Osteoblast (primary cell): ENCODE measurements at regions not wholly inside any gene's neighbourhood (a gene's known extent, or its start where the extent isn't known, plus 50 kb on each side); places are given as distances from the start of the nearest gene placed in this dataset.

ENCODE experiments used
- DNase-seq: peaks from one replicate; pipeline ENCODE4 v3.0.0; 2011; ENCODE audit warnings: low spot score, mixed read lengths; ENCODE audit not compliant: insufficient read length; ENCODE audit errors: missing footprints
- H2AFZ ChIP-seq: 2 replicates; pipeline ENCODE4 v1.6.0; 2011; ENCODE audit warnings: mild to moderate bottlenecking, low read length
- H3K27ac ChIP-seq: 2 replicates; pipeline ENCODE4 v1.5.1; 2011; ENCODE audit warnings: mild to moderate bottlenecking, low read depth, low read length, moderate library complexity
- H3K27me3 ChIP-seq: 2 replicates; pipeline ENCODE4 v1.6.0; 2012; ENCODE audit warnings: mild to moderate bottlenecking, control low read depth, inconsistent platforms, low read length, moderate library complexity; ENCODE audit not compliant: insufficient read depth
- H3K36me3 ChIP-seq: 2 replicates; pipeline ENCODE4 v1.5.1; 2011; ENCODE audit warnings: mild to moderate bottlenecking, low read length, control low read depth, moderate library complexity; ENCODE audit not compliant: insufficient read depth
- H3K4me1 ChIP-seq: 2 replicates; pipeline ENCODE4 v1.5.1; 2011; ENCODE audit warnings: mild to moderate bottlenecking, low read length, control low read depth, moderate library complexity; ENCODE audit not compliant: insufficient read depth
- H3K4me2 ChIP-seq: 2 replicates; pipeline ENCODE4 v1.6.0; 2011; ENCODE audit warnings: mild to moderate bottlenecking, low read length; ENCODE audit not compliant: insufficient read depth
- H3K4me3 ChIP-seq: fragments of 200-600 bp; sonication (generic); 3 replicates; pipeline ENCODE4 v1.5.1; 2012; ENCODE audit warnings: mild to moderate bottlenecking, low read length, inconsistent platforms; ENCODE audit not compliant: insufficient read depth
- H3K79me2 ChIP-seq: 2 replicates; pipeline ENCODE4 v1.6.0; 2012; ENCODE audit warnings: mild to moderate bottlenecking, low read length, control low read depth, inconsistent platforms; ENCODE audit not compliant: insufficient read depth
- H3K9me3 ChIP-seq: 2 replicates; pipeline ENCODE4 v1.5.1; 2011; ENCODE audit warnings: low read depth, low read length, control low read depth
- H4K20me1 ChIP-seq: 2 replicates; pipeline ENCODE4 v1.6.0; 2012; ENCODE audit warnings: mild to moderate bottlenecking, low read length, control low read depth; ENCODE audit not compliant: insufficient read depth
- TF ChIP-seq, protein P1 (sequence below): IDR thresholded peaks from 2 replicates; pipeline ENCODE4 v1.5.1; 2011; ENCODE audit warnings: mild to moderate bottlenecking, low read depth, low read length, moderate library complexity; ENCODE audit errors: extremely low read depth

DNA sequence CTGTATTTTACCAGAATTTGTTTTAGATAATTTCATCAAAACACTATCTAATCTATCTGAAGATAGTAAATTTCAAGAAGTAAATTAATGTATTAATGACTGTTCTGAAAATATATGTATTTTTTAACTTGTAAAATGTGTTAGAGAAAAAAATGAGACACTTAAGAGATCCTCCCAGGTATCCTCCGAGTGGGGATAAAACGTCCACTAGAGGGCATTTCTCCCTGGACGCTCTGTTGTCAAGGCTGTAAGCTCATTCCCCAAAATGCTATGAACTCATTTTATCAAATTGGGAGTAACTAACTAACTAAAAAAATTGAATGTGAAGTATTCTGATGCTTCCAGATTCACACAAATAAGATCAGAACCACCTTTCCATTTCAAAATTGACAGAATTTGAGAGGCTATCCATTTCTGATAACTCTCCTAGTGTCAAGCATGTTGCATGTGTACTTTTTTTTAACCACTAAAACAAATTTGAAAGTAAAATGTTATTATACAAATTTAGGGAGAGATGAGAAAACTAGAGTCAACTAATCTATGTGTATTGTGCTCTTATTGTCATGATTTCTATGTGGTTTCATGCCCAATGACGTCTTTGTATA, 337.3 kb upstream of the HS3ST1 start:
- Histone ChIP-seq H3K4me2 (no peak overlapping the region), H2AFZ (no peak overlapping the region)
- no peak for DNase-seq

DNA sequence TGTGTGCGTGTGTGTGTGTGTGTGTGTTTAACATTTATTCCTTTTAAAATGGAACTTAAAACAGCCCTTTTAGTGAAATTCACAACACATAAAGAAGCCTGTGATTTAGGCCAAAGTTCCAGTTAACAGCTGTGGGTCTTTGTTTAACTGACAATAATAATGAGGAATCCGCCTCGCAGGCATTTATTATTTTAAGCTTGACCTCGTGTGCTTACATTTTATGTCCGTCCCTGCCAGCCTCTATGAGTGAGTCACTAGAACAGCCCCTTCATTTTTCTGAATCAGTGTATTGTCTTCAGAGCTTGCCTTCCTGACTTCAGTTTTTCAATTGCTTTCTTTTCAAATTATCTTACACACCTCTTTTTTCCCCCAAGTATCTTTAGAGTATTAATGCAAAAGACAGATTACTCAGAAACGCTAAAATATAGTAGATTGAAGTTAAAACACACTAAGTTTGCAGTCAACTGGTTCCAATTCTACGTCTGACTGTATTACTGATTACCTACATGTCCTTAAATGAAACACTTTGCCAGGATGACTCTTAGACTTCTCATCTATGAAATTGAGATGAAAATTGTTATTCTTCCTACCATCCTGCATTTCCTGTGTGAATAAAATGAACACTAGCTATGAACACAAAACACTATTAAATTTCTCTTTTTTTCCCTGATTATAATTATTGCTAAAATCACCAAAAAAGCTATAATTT, 319.6 kb upstream of the HS3ST1 start:
- Histone ChIP-seq H3K4me3 (peak overlapping the region; percentile 50), H2AFZ (peak overlapping the region; percentile 54), H3K27me3 (no peaks in the 10 kb centered on the region), H4K20me1 (no peaks in the 10 kb centered on the region), H3K79me2 (no peaks in the 10 kb centered on the region), H3K4me1 (peaks cover 23% of the 10 kb centered on the region), H3K27ac (peak overlapping the region; percentile 46), H3K9me3 (no peaks in the 10 kb centered on the region), H3K4me2 (peak overlapping the region; percentile 80), H3K36me3 (no peaks in the 10 kb centered on the region)
- DNase-seq, result peak; percentile 21
- TF ChIP-seq, protein P1, sequence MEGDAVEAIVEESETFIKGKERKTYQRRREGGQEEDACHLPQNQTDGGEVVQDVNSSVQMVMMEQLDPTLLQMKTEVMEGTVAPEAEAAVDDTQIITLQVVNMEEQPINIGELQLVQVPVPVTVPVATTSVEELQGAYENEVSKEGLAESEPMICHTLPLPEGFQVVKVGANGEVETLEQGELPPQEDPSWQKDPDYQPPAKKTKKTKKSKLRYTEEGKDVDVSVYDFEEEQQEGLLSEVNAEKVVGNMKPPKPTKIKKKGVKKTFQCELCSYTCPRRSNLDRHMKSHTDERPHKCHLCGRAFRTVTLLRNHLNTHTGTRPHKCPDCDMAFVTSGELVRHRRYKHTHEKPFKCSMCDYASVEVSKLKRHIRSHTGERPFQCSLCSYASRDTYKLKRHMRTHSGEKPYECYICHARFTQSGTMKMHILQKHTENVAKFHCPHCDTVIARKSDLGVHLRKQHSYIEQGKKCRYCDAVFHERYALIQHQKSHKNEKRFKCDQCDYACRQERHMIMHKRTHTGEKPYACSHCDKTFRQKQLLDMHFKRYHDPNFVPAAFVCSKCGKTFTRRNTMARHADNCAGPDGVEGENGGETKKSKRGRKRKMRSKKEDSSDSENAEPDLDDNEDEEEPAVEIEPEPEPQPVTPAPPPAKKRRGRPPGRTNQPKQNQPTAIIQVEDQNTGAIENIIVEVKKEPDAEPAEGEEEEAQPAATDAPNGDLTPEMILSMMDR, result no peak

More for the DNA sequence above, 337.3 kb upstream of the HS3ST1 start:
- Histone ChIP-seq H3K27ac (no peak overlapping the region), H3K27me3 (no peaks in the 10 kb centered on the region), H3K4me3 (no peak overlapping the region), H3K9me3 (no peaks in the 10 kb centered on the region), H3K79me2 (no peaks in the 10 kb centered on the region), H3K4me1 (no peaks in the 10 kb centered on the region), H4K20me1 (no peaks in the 10 kb centered on the region), H3K36me3 (no peaks in the 10 kb centered on the region)
- TF ChIP-seq, protein P1, result peak; percentile 90

DNA sequence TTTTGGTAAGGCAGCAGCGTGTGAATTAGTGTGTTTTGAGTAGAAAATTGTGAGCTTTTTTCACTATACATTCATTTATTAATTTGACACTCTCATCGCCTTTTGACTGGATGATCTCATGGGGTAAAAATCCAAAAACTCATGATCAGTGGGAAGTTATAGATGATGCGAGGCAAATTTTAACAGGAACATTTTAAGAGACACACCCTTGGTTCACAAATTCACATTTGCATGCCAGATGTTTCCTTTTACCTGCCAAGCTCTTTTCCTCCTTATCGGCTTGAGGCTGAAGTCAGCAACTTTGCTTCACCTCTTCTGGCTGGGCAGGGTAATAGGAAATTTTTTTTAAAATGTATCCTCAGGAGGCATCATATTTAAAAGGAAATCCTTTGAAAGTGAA, 318.0 kb upstream of the HS3ST1 start:
- Histone ChIP-seq H3K9me3 (no peaks in the 10 kb centered on the region), H2AFZ (no peak overlapping the region), H3K79me2 (no peaks in the 10 kb centered on the region), H4K20me1 (no peaks in the 10 kb centered on the region), H3K27ac (no peak overlapping the region), H3K4me2 (no peak overlapping the region), H3K36me3 (no peaks in the 10 kb centered on the region), H3K4me1 (peaks cover 27% of the 10 kb centered on the region), H3K4me3 (no peak overlapping the region), H3K27me3 (no peaks in the 10 kb centered on the region)
- peak; percentile 38 for DNase-seq
- TF ChIP-seq, protein P1, result no peak

DNA sequence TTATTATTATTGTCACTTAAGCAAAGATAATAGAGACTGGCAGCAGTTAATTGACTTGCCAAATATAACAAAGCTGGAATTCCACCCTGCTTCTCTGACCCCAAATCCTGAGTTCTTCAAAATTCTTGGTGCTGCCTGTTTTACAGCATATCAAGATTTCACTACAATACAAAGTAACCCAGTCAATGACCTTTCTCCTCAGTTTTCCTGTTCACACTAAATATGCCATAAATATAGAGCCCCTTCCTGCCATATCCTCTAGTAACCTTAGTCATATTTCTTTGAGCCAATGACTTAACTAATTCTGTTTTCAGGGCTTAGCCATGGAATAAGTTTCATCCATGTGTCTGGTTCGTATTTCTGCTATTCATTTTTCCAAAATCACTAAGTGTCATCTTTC, 315.3 kb upstream of the HS3ST1 start:
- H3K36me3 ChIP-seq, result no peaks in the 10 kb centered on the region
- H4K20me1 ChIP-seq, result no peaks in the 10 kb centered on the region
- no peaks in the 10 kb centered on the region for H3K27me3 ChIP-seq
- no peak overlapping the region for H3K4me3 ChIP-seq
- H3K27ac ChIP-seq, result no peak overlapping the region
- TF ChIP-seq, protein P1, result no peak
- H3K4me2 ChIP-seq, result no peak overlapping the region
- no peak for DNase-seq
- no peak overlapping the region for H2AFZ ChIP-seq
- H3K79me2 ChIP-seq, result no peaks in the 10 kb centered on the region
- H3K9me3 ChIP-seq, result no peaks in the 10 kb centered on the region
- H3K4me1 ChIP-seq, result peaks cover 39% of the 10 kb centered on the region
